GM12874 (cell line): ENCODE measurements at regions not wholly inside any gene's neighbourhood (a gene's known extent, or its start where the extent isn't known, plus 50 kb on each side); places are given as distances from the start of the nearest gene placed in this dataset.

Experiments
- TF ChIP-seq, protein P1 (sequence below): IDR thresholded peaks from 2 replicates; pipeline ENCODE4 v1.5.1; 2011; ENCODE audit warnings: low read depth, mild to moderate bottlenecking, control low read depth, low read length, moderate library complexity; ENCODE audit not compliant: insufficient read depth

DNA sequence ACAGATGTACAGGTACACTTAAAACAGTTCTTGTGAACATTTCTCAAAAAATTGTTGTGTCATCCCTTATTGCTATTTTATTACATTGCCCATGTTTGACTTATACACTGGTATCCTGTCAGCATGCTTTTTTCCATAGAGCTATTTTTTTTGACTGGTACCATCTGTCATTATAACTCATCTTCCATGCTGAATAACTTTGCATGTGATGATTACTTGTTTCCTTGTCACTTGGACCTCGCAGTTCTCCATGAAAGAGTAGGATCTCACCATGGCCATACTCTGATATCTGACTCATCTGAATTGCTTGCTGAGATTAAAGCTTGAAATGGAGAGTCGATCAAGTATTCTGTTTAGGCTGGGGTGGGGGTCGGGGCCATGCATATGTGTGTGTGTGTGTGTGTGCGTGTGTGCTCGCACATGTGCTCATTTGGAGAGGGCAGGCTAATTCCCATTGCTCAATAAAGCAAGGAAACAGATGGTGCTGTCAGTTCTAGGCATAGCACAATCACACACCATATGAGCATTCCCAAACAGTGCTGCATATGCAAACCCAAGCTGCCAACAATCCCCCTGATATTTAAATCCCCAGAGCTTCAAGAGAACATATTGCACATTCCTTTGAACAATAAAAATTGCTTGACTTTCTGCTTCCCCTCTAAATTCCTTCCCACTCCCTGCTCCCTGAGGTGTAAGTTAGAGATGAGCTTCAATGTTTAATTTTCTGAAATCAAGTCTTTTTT, 62.9 kb downstream of the NHLRC3 start:
- TF ChIP-seq, protein P1, sequence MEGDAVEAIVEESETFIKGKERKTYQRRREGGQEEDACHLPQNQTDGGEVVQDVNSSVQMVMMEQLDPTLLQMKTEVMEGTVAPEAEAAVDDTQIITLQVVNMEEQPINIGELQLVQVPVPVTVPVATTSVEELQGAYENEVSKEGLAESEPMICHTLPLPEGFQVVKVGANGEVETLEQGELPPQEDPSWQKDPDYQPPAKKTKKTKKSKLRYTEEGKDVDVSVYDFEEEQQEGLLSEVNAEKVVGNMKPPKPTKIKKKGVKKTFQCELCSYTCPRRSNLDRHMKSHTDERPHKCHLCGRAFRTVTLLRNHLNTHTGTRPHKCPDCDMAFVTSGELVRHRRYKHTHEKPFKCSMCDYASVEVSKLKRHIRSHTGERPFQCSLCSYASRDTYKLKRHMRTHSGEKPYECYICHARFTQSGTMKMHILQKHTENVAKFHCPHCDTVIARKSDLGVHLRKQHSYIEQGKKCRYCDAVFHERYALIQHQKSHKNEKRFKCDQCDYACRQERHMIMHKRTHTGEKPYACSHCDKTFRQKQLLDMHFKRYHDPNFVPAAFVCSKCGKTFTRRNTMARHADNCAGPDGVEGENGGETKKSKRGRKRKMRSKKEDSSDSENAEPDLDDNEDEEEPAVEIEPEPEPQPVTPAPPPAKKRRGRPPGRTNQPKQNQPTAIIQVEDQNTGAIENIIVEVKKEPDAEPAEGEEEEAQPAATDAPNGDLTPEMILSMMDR: no peak

GRCh38 chr13:39102981-39103490, 64.8 kb downstream of the NHLRC3 start:
- TF ChIP-seq, protein P1: no peak

- TF ChIP-seq, protein P1: no peak
These were observed 66.9 kb downstream of the NHLRC3 start for GRCh38 chr13:39105110-39105509.

DNA sequence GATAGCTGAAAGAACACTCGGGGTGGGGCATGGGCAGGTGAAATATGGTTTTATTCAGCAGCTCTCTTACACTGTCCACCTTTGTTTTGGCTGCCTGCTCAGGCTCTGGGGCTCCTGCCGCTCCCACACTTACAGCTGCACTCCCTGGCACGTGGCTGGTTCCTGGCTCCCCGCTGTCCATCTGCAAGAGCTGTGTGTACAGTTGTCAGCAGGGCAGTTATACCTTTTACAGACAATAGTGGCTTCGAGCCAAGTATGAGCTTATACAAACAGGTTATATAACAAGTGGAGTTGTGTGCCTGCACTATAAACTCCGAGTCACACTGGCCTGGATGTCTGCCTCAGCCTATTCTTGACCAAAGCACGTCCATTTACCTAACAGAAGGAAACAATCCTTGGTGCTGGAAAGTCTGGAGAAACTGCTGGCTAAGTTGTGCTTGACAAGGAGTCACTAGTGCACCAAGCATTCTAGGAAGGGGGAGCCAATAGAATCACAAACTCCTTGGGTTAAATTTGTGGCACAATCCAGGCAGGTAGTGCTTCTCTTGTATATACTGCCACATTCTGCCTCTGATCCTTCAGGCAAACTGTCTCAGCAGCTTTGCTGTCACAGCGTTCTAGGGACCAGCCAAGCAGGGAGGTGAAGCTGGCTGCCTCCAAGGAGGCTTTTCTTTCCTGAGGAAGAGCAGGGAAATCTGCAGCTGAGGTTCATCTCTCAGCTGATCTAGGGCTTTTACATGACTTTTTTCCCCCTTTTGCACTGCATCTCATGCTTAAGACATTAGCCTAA, 68.2 kb downstream of the NHLRC3 start:
- TF ChIP-seq, protein P1: no peak

DNA sequence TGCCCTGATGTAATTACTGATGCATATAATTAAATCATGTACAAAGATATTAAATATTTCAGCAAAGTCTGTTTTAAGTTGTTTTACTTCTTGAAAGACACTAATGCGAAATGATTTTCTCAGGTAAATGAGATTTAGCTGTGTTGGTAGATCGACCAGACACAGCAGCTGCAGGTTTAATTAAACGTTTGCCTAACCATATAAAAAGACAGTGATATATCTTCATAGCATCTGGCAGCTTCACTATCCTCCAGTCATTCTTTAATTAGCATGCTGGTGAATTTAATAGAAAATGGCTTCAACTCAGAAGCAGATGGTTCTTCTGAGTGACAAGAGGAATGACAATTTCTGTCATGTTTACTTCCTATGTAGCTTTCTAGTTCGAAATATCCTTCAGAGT, 69.3 kb downstream of the NHLRC3 start:
- TF ChIP-seq, protein P1: no peak

DNA sequence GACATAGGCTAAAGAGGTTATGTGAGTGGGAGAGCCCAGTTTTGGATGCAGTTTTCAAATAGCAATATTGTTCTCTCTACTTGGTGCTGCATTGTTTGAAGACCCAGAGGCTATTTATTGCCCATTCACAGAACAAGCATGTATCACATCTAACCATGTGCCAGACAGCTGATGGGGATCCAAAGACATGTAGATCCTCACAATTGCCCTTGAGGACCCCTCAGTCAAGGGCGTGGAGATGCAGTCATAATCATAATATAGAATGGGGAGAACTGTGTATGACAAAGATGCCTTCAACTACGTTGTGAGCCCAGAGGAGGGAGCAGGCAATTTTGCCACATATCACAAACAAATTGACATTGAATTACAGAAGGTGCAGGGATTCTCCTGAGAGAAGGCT, 70.5 kb downstream of the NHLRC3 start:
- TF ChIP-seq, protein P1: no peak

- TF ChIP-seq, protein P1: no peak
These were observed 72.4 kb downstream of the NHLRC3 start for GRCh38 chr13:39110518-39111097.
